ENCODE measurements at regions not wholly inside any gene's neighbourhood (a gene's known extent, or its start where the extent isn't known, plus 50 kb on each side); places are given as distances from the start of the nearest gene placed in this dataset.

- ATAC-seq = no peak
- intact Hi-C loops (cut with DNase I) = no loop called here
- no peak for DNase-seq (ENCODE audit: missing footprints)
Measured at GRCh38 chr12:111111681-111112080, 191.3 kb upstream of the MYL2 start.

- intact Hi-C loops (cut with DNase I) = no loop called here
- no peak for ATAC-seq
- DNase-seq (ENCODE audit: missing footprints) = no peak
Measured at GRCh38 chr12:111110556-111110955, 190.2 kb upstream of the MYL2 start.

DNA sequence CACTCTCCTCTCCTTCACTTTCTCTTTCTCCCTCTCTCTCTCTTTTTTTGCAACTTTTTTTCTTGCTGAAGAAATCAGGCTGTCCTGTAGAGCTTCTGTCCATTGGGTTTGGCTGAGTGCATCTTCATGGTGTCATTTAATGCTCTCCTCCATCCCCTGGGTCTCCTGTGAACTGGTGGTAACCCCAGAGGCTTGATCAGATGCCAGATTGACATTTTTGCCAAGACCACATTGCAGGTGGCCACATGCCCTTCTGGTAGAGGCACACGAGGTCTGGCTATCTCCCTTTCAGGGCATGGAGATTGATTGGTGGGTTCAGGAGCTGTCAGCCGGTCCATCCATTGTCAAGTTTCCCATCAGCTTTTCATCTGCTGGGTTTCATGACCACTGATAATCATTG, 188.3 kb upstream of the MYL2 start:
- no peak for DNase-seq (ENCODE audit: missing footprints)
- intact Hi-C loops (cut with DNase I) = no loop called here
- no peak for ATAC-seq

- no peak for ATAC-seq
- intact Hi-C loops (cut with DNase I) = no loop called here
Measured at GRCh38 chr12:111107392-111108178, 187.2 kb upstream of the MYL2 start.

DNA sequence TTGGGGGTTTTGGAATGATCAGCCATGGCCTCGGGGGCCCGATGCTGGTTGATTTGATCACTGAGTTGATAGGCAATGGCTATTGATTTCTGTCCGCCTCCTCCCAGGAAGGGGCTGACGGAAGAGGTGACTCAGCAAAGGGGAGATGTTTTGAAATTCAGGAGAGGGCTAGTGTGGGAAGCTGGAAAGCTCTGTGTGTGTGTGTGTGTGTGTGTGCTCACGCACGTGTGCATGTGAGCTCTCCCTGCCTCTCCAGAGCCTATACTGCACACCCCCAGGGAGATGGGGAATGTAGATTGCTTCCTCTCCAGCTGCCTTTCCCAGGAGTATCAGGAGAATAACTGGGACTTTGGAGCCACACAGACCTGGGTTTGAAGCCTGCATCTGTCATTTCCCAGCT, 184.9 kb upstream of the MYL2 start:
- ATAC-seq = no peak
- intact Hi-C loops (cut with DNase I) = no loop called here

More at GRCh38 chr12:111107392-111108178, 187.2 kb upstream of the MYL2 start:
- no peak for DNase-seq (ENCODE audit: missing footprints)

GRCh38 chr12:111103583-111103982, 183.2 kb upstream of the MYL2 start:
- intact Hi-C loops (cut with DNase I) = no loop called here
- DNase-seq (ENCODE audit: missing footprints) (no peak), ATAC-seq (no peak)

More for the DNA sequence above, 184.9 kb upstream of the MYL2 start:
- DNase-seq (ENCODE audit: missing footprints) = no peak

GRCh38 chr12:111102102-111102739, 181.8 kb upstream of the MYL2 start:
- ATAC-seq = no peak
- intact Hi-C loops (cut with DNase I) = no loop called here
- no peak for DNase-seq (ENCODE audit: missing footprints)

DNA sequence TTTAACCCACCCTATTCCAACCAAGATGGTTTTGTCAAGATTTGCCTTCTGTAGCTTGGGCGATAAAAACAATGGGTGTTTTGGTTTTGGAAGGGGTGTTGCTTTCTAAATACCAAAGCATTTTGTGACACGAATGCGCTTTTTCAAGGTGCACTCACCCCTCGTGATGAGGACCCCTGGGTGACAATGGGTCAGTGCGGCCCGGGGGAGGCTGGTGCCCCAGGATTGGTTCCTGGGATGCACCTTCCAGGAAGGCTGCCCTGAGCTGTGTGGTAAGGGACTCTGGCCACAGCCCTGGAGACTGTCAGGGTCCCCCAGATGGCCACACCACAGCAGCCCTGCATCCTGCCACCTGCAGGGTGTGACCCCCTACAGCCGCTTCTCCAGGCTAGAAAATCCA, 180.6 kb upstream of the MYL2 start:
- ATAC-seq = no peak
- intact Hi-C loops (cut with DNase I) = no loop called here
- no peak for DNase-seq (ENCODE audit: missing footprints)

GRCh38 chr12:111100554-111100953, 180.2 kb upstream of the MYL2 start:
- no peak for DNase-seq (ENCODE audit: missing footprints)
- ATAC-seq = no peak
- intact Hi-C loops (cut with DNase I) = no loop called here

DNA sequence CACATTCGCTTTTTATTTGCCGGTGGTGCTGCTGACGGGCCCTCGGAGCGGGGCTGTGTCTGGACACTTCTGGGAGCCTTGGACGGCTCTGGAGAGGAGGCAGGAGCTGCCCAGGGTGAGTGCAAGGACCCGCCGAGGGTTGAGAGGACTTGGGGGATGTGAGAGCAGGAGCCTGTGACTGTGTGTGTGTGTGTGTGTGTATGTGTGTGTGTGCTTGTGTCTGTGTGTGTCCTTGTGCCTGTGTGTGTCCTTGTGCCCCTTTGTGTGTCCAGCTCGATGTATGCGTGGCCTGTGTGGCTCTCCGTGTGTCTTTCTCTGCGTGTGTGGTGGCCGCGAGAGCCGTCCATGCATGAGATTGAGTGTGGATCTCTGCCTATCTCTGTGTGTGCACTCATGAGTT, 179.6 kb upstream of the MYL2 start:
- no peak for ATAC-seq
- intact Hi-C loops (cut with DNase I) = no loop called here
- DNase-seq (ENCODE audit: missing footprints) = no peak

- intact Hi-C loops (cut with DNase I) = no loop called here
- no peak for DNase-seq (ENCODE audit: missing footprints)
- ATAC-seq = no peak
Measured at GRCh38 chr12:111099186-111099585, 178.8 kb upstream of the MYL2 start.

DNA sequence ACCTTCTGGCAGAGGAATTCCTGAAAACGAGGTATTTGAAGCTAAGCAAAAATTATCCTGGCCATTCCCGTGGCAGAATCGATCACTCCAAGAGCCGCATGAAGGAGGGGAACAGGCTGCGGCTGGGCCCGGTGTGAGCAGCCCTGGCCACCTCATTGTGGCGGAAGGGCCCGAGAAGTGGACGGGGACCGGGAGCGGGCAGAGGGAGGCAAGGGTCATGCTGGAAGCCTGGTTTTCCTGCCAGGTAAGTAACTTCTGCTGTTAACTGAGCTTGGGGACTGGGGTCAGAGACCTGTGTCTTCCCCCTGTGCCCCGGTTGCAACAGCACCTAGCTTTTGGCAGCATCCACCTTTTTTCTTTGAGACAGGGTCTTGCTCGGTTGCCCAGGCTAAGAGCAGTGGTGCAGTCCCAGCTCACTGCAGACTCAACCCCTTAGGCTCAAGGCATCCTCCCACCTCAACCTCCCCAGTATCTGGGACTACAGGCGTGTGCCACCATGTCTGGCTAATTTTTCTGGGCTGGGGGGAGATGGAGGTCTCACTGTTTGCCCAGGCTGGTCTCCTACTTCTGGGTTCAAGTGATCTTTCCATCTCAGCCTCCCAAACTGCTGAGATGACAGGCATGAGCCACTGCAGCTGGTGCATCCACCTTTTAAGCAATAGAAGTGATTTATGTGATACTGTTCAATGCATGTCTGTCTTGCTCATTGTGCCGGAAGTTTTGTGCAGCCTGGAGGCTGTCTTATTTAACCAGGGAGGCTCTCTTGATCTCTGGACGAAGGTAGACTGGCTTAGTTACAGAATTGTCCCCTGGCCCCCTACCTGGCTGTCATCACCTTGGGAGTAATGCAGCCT, 174.0 kb upstream of the MYL2 start:
- DNase-seq (ENCODE audit: missing footprints) = no peak
- no peak for ATAC-seq
- intact Hi-C loops (cut with DNase I) = no loop called here

DNA sequence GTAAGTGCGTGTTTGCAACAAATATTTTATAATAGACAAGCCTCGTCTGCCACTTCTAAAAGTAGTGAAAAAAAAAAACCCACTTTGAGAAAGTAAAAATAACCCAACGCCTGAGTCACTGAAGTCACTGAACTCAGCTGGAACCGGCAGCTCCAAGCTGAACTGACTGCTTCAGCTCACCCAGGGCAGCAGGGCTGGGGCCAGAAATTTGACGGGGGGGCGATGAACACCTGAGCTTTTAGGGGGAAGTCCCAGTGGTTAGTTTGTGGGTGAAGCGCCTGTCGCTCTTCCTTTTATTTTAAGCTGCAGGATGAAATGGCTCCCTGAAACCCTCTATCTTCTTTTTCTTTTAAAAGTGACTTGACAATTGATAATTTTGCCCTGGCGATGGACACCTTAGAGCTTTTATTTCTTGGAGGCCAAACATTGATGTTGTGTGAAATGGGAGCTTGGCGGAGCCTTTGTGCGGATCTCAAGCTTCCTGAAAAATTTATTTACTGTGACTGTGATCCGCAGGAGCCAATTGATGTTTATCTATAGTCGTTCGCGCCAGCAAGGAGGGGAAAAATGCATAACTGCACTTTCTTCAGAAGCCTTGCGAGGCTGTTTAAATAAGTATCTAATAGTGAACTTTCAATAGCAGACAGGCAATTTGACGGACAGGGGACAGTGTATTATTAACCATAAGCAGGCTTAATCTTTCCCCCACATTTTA, 173.2 kb upstream of the MYL2 start:
- DNase-seq (ENCODE audit: missing footprints) = no peak

DNA sequence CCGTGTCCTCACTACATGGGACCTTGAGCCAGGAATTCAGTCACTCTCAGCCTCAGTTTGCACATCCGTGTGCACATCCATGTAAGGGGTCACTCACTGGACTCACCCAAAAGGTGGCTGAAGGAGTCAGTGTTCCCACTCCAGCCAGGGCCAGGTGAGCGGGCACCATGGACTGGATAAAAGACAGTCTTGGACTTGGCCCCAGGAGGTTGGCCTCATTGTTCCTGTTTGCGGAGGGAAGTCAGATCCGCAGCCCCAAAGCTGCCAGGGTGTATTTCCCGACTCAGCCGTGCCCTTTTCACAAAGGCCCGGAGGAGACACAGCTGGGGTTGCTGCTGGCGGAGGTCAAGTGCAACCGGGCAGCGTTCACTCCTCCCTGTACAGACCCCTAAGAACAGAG, 170.7 kb upstream of the MYL2 start:
- intact Hi-C loops (cut with DNase I) = no loop called here

More for the DNA sequence above, 173.2 kb upstream of the MYL2 start:
- no peak for ATAC-seq
- intact Hi-C loops (cut with DNase I) = no loop called here

DNA sequence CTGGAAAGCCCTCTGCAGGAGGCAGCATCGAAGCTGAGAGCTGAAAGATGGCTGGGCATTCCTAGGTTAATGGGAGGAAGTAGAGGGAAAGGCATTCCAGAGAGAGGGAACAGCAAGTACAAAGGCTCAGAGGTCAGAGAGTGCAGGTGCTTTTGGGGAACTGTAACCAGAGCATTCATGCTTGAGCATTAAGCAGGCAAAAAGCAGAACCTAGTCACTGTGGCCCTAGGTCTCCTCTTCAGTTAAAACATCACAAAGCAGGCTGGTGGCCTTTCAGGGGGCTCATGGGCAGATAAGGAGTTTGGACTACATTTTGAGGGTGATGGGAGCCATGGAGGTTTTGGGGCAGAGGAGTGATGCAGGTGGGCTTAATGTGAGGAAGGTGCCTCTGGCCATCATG, 169.2 kb upstream of the MYL2 start:
- DNase-seq (ENCODE audit: missing footprints) (no peak), ATAC-seq (no peak)
- intact Hi-C loops (cut with DNase I) = no loop called here

More for the DNA sequence above, 170.7 kb upstream of the MYL2 start:
- ATAC-seq (no peak), DNase-seq (ENCODE audit: missing footprints) (no peak)

- intact Hi-C loops (cut with DNase I) = no loop called here
- DNase-seq (ENCODE audit: missing footprints) = no peak
- no peak for ATAC-seq
Measured at GRCh38 chr12:111088409-111088808, 168.0 kb upstream of the MYL2 start.

GRCh38 chr12:111086947-111087700, 166.7 kb upstream of the MYL2 start:
- DNase-seq (ENCODE audit: missing footprints) (no peak), ATAC-seq (no peak)
- intact Hi-C loops (cut with DNase I) = no loop called here

DNA sequence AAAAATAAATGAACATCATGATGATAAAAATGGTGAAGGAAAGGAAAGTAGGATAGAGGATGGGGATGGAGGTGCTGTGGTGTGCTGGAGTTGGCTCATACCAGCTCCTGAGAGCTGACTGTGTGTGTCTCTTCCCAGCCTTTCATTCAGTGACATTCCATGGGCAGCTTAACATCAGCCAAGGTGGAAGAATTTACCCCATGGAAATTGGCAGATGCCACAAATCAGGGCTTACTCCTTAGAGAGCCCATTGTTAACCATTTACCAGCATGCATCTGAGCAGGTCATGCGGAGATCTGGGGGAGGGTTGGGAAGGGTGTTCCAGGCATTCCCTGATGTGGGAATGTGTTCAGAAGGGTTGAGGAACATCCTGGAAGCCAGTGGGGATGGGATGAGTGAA, 164.7 kb upstream of the MYL2 start:
- ATAC-seq (no peak), DNase-seq (ENCODE audit: missing footprints) (no peak)
- intact Hi-C loops (cut with DNase I) = no loop called here
